SK-N-SH treated with all-trans-retinoic acid at 6 μM for 48 hours (cell line): ENCODE measurements at regions not wholly inside any gene's neighbourhood (a gene's known extent, or its start where the extent isn't known, plus 50 kb on each side); places are given as distances from the start of the nearest gene placed in this dataset.
A peak's percentile ranks its signal among the peaks of the same experiment; 100 is the strongest.

ENCODE experiments used
- ATAC-seq: fragments of 200-7000 bp; cut with Tn5 transposase; 3 replicates; pipeline ENCODE4 v1.9.1; 2020; ENCODE audit warnings: mild to moderate bottlenecking, moderate library complexity
- ARNTL ChIP-seq: fragments of 450-650 bp; formaldehyde crosslinking; IDR thresholded peaks from 2 replicates; pipeline ENCODE4 v1.5.0; 2020; ENCODE audit warnings: low read depth, mild to moderate bottlenecking, moderate library complexity, borderline replicate concordance
- BACH2 ChIP-seq: fragments of 250-450 bp; sonication (Bioruptor Pico); IDR thresholded peaks from 2 replicates; pipeline ENCODE4 v1.9.0; 2021; ENCODE audit warnings: mild to moderate bottlenecking, borderline replicate concordance
- CSDC2 ChIP-seq: fragments of 250-450 bp; sonication (Bioruptor Pico); IDR thresholded peaks from 2 replicates; pipeline ENCODE4 v1.5.0; 2020; ENCODE audit warnings: mild to moderate bottlenecking, moderate library complexity
- CSRNP3 ChIP-seq: fragments of 250-450 bp; sonication (Bioruptor Pico); IDR thresholded peaks from 2 replicates; pipeline ENCODE4 v1.5.1; 2021; ENCODE audit warnings: mild to moderate bottlenecking, moderate library complexity
- OSR1 ChIP-seq: fragments of 250-450 bp; sonication (Bioruptor Pico); IDR thresholded peaks from 2 replicates; pipeline ENCODE4 v1.8.0; 2022; ENCODE audit warnings: moderate library complexity, mild to moderate bottlenecking, inconsistent platforms
- PATZ1 ChIP-seq: fragments of 250-450 bp; sonication (Bioruptor Pico); IDR thresholded peaks from 2 replicates; pipeline ENCODE4 v1.8.0; 2020; ENCODE audit warnings: mild to moderate bottlenecking, moderate library complexity, borderline replicate concordance
- POU6F1 ChIP-seq: fragments of 250-450 bp; sonication (Bioruptor Pico); IDR thresholded peaks from 2 replicates; pipeline ENCODE4 v1.8.0; 2021; ENCODE audit warnings: low read depth, mild to moderate bottlenecking, moderate library complexity, borderline replicate concordance
- PPARA ChIP-seq: fragments of 250-450 bp; sonication (Bioruptor Pico); IDR thresholded peaks from 2 replicates; pipeline ENCODE4 v1.5.0; 2020; ENCODE audit warnings: mild to moderate bottlenecking, borderline replicate concordance
- RARB ChIP-seq: fragments of 250-450 bp; sonication (Bioruptor Pico); IDR thresholded peaks from 2 replicates; pipeline ENCODE4 v1.8.0; 2021; ENCODE audit warnings: mild to moderate bottlenecking, moderate library complexity
- SNAI2 ChIP-seq: fragments of 250-450 bp; sonication (Bioruptor Pico); IDR thresholded peaks from 2 replicates; pipeline ENCODE4 v1.5.0; 2020; ENCODE audit warnings: mild to moderate bottlenecking, moderate library complexity
- TSHZ2 ChIP-seq: fragments of 250-450 bp; sonication (Bioruptor Pico); IDR thresholded peaks from 2 replicates; pipeline ENCODE4 v1.5.0; 2020; ENCODE audit warnings: mild to moderate bottlenecking, moderate library complexity
- ZC3H10 ChIP-seq: fragments of 250-450 bp; sonication (Bioruptor Pico); IDR thresholded peaks from 2 replicates; pipeline ENCODE4 v1.5.1; 2021; ENCODE audit warnings: mild to moderate bottlenecking, moderate library complexity
- ZFP3 ChIP-seq: fragments of 250-450 bp; sonication (Bioruptor Pico); IDR thresholded peaks from 2 replicates; pipeline ENCODE4 v1.5.0; 2020; ENCODE audit warnings: mild to moderate bottlenecking, moderate library complexity
- ZFP30 ChIP-seq: fragments of 450-650 bp; formaldehyde crosslinking; IDR thresholded peaks from 2 replicates; pipeline ENCODE4 v1.5.0; 2022; ENCODE audit warnings: mild to moderate bottlenecking, moderate library complexity
- ZNF565 ChIP-seq: fragments of 450-650 bp; formaldehyde crosslinking; conservative IDR thresholded peaks from 2 replicates; pipeline ENCODE4 v1.5.0; 2020; ENCODE audit warnings: low read depth, mild to moderate bottlenecking, moderate library complexity
- ZNF8 ChIP-seq: fragments of 450-650 bp; formaldehyde crosslinking; IDR thresholded peaks from 2 replicates; pipeline ENCODE4 v1.5.0; 2020; ENCODE audit warnings: mild to moderate bottlenecking, moderate library complexity

- TF ChIP-seq TSHZ2 (CRISPR knock-in tag): 0 out of 2 replicates have a peak, but pooled peaks have one; percentile 12
- no peak for TF ChIP-seq PATZ1 (CRISPR knock-in tag)
- no peak for TF ChIP-seq CSDC2
- no peak for TF ChIP-seq ZFP3 (CRISPR knock-in tag)
- no peak for TF ChIP-seq ZC3H10 (CRISPR knock-in tag)
- no peak for TF ChIP-seq OSR1 (CRISPR knock-in tag)
- TF ChIP-seq BACH2: no peak
- TF ChIP-seq ZNF8 (CRISPR knock-in tag): no peak
- ATAC-seq: peak; percentile 30; the same call in 1 of the 3 replicates
Observed at GRCh38 chr1:228867108-228867950, 132.1 kb downstream of the RHOU start.

DNA sequence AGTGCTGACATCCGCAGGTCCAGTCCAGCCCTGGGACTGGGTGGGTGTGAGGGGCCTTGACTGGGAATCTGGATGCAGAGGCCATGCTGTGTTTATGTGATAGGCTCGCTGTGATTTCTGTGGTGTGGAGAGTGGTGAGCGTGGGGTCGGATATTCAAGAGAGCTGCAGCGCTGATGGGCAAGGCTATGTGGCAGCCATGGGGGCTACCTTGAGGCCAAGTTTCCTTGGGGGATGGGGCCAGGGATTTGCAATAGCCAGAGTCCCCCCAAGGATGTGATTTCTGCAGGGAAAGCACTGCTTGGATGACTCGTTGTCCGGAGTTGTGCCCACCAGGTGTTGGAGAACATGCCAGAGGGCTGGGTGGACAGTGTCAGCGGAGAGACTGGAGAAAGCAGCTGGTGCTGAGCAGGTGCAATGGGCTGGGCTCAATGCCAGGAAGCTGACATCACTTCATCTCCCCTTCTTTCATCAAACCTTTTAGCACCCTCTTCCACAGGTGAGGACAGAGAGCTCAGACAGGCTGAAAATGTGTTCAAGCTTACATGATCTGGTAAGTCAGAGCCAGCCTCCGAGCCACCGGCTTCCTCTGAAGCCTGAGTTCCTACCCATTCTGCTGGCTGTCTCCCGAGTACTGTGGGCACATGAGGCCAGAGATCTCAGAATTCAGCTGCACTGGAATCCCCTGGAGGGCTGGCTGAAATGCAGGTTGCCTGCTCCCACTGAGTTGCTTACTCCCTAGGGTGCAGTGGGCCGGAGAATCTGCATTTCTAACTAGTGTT, 132.9 kb downstream of the RHOU start:
- no peak for ATAC-seq

DNA sequence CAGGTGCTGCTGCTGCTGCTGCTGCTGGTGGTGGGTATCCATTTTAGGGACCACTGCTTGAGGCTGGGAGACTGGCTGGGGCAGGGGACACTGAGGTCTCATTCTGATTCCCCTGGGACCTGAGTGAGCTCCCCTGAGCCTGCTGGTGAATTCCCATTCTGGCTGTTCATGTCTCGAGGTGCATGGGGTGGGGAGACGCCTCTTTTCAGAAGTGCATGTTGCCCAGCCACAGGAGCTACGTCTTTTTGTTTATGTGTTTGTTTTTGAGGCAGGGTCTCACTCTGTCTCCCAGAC, 133.4 kb downstream of the RHOU start:
- no peak for ATAC-seq
- TF ChIP-seq ZNF565 (CRISPR knock-in tag) (no peak), CSDC2 (no peak), RARB (CRISPR knock-in tag) (no peak), CSRNP3 (CRISPR knock-in tag) (no peak), PPARA (CRISPR knock-in tag) (no peak), OSR1 (CRISPR knock-in tag) (no peak), POU6F1 (CRISPR knock-in tag) (no peak), ZFP3 (CRISPR knock-in tag) (no peak), ARNTL (CRISPR knock-in tag) (no peak), ZFP30 (CRISPR knock-in tag) (no peak), SNAI2 (CRISPR knock-in tag) (no peak)
- TF ChIP-seq, all 23 proteins: peak for 0

More for the DNA sequence above, 132.9 kb downstream of the RHOU start:
- TF ChIP-seq SNAI2 (CRISPR knock-in tag) (0 out of 2 replicates have a peak, but pooled peaks have one; percentile 65), TSHZ2 (CRISPR knock-in tag) (no peak)
